Left ventricle myocardium inferior (tissue), 1 donor: ENCODE measurements at regions not wholly inside any gene's neighbourhood (a gene's known extent, or its start where the extent isn't known, plus 50 kb on each side); places are given as distances from the start of the nearest gene placed in this dataset.

ENCODE experiments used
- DNase-seq: peaks from one replicate; pipeline ENCODE4 v3.0.0-alpha.2; 2020
- H3K27ac ChIP-seq: fragments of 200-600 bp; replicated peaks from 2 replicates; pipeline ENCODE4 v1.8.0; 2021
- H3K27me3 ChIP-seq: fragments of 200-600 bp; 2 replicates; pipeline ENCODE4 v1.8.0; 2021; ENCODE audit warnings: low read depth
- H3K36me3 ChIP-seq: fragments of 200-600 bp; 2 replicates; pipeline ENCODE4 v1.8.0; 2021
- H3K4me1 ChIP-seq: fragments of 200-600 bp; 2 replicates; pipeline ENCODE4 v1.8.0; 2021
- H3K4me3 ChIP-seq: fragments of 200-600 bp; 2 replicates; pipeline ENCODE4 v1.8.0; 2021; ENCODE audit warnings: mild to moderate bottlenecking, moderate library complexity
- H3K9me3 ChIP-seq: fragments of 200-600 bp; replicated peaks from 2 replicates; pipeline ENCODE4 v1.8.0; 2021
- intact Hi-C: fragments of 100-400 bp; cut with micrococcal nuclease; formaldehyde crosslinking; loops from one replicate; pipeline ENCODE4 v1.11.0; 2022
- TF ChIP-seq, protein P1 (sequence below): fragments of 200-600 bp; IDR thresholded peaks from 2 replicates; pipeline ENCODE4 v1.8.0; 2021; ENCODE audit warnings: antibody characterized with exemption, mild to moderate bottlenecking, borderline replicate concordance
- donor health status: DM: no; HTN: yes; CAD: no; lungs with severe emphysema.

DNA sequence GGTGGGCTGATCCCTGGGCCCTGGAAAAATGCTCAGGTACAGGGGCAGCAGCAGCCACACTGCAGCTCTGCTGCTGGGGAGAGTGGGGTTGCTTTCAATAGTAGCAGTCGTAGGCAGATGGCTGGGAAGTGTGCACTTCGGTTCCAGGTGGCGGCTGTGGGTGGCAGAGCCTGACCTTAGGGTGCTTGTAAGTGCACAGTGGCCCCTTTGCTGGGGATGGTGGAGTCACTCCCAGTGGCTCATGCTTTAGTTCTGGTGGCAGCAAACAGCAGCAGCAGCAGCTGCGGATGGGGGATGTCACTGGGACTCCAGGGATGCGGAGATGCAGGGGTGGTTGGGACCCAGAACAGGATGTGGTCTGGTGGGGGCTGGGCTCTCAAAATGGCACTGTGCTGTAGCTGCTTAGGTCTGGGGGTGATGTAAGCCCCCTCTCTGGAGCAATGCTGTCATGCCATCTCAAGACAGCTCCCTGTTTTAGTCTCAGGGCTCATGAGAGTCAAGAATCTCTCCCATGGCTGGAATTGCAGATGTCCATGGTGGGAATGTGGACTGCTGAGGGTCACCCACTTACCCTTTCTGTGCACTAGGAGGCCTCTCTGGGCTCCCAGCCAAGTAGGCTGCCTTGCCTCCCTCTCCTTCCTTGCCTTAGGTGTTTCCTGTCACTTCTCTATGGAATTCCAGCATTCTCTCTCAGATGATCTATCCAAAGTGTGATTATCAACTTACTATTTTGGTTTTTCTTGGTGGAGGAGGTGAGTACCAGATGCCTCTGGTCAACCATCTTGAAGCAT lies 146.7 kb upstream of the SLC22A23 start:
- H3K27me3 ChIP-seq: peaks cover 33% of the 10 kb centered on the region
- no peak for DNase-seq
- no peak overlapping the region for H3K27ac ChIP-seq
- TF ChIP-seq, protein P1, sequence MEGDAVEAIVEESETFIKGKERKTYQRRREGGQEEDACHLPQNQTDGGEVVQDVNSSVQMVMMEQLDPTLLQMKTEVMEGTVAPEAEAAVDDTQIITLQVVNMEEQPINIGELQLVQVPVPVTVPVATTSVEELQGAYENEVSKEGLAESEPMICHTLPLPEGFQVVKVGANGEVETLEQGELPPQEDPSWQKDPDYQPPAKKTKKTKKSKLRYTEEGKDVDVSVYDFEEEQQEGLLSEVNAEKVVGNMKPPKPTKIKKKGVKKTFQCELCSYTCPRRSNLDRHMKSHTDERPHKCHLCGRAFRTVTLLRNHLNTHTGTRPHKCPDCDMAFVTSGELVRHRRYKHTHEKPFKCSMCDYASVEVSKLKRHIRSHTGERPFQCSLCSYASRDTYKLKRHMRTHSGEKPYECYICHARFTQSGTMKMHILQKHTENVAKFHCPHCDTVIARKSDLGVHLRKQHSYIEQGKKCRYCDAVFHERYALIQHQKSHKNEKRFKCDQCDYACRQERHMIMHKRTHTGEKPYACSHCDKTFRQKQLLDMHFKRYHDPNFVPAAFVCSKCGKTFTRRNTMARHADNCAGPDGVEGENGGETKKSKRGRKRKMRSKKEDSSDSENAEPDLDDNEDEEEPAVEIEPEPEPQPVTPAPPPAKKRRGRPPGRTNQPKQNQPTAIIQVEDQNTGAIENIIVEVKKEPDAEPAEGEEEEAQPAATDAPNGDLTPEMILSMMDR: no peak
- intact Hi-C loops: no loop called here
- no peaks in the 10 kb centered on the region for H3K4me1 ChIP-seq
- peaks cover 40% of the 10 kb centered on the region for H3K9me3 ChIP-seq
- H3K36me3 ChIP-seq: no peaks in the 10 kb centered on the region
- H3K4me3 ChIP-seq: no peak overlapping the region

DNA sequence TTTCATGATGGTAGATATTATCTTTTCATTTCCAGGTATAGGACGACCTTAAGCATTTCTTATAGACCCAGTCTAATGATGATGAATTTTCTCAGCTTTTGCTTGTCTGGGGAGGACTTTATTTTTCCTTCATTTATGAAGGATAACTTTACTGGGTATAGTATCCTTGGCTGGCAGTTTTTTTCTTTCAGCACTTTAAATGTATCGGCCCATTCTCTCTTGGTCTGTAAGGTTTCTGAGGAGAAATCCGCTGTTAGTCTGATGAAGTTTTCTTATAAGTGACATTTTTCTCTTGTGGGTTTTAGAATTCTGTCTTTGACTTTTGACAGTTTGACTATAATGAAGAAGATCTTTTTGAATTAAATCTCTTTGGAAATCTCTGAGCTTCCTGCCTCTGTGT lies 144.7 kb upstream of the SLC22A23 start:
- Histone ChIP-seq H3K27me3 (peaks cover 23% of the 10 kb centered on the region), H3K4me1 (no peaks in the 10 kb centered on the region), H3K27ac (no peak overlapping the region), H3K36me3 (no peaks in the 10 kb centered on the region), H3K9me3 (peaks cover 42% of the 10 kb centered on the region), H3K4me3 (no peak overlapping the region)
- intact Hi-C loops: no loop called here
- DNase-seq: no peak
- TF ChIP-seq, protein P1: no peak

DNA sequence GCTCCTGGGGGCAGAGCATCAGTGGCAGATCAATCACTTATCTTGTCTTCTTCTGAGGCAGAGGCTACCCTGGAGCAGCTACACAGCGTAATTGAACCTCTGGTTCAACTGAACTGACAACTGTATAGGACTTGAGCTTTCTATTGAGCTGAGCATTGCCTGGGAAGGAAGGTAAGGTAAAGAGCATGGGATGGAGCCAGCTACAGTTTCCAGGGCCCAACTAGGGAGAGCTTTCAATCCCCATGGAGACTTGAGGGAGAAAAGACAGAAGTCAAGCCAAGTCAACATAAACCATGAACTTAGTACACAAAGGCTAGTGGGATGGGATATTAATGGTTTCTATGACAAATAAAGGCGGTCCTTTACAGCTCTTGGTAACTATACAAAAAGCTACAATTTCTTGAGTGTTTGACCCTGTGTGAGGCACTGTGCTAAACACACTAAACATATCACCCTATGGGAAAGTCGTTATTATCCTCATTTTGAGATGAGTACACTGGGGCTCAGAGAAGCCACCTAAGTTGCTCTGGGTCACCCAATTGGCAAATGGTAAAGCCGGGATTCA lies 140.7 kb upstream of the SLC22A23 start:
- Histone ChIP-seq H3K36me3 (no peaks in the 10 kb centered on the region), H3K4me3 (no peak overlapping the region), H3K4me1 (no peaks in the 10 kb centered on the region), H3K27ac (no peak overlapping the region), H3K27me3 (peaks cover 2% of the 10 kb centered on the region), H3K9me3 (peaks cover 38% of the 10 kb centered on the region)
- TF ChIP-seq, protein P1: no peak
- DNase-seq: no peak
- intact Hi-C loops: no loop called here

DNA sequence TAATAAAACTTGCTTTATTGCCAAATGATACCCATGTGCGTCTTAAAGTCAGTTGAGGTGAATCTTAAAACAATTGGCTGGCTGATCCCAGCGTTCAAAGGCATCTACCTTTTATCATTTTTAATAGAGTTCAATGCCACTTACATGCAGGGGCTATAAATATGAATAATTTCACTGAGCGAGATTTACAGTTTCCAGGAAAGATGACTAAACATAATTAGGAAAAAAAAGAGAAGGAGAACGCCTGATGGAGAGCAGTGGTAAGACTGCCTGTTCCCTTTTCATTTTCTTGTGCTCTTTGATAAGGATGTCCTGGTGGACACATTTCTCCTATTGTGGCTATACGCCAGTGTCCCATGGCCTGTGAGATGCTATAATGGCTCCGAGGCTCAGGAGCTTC lies 139.9 kb upstream of the SLC22A23 start:
- H3K27ac ChIP-seq: no peak overlapping the region
- no peaks in the 10 kb centered on the region for H3K27me3 ChIP-seq
- no peaks in the 10 kb centered on the region for H3K4me1 ChIP-seq
- H3K36me3 ChIP-seq: no peaks in the 10 kb centered on the region
- TF ChIP-seq, protein P1: no peak
- no peak overlapping the region for H3K4me3 ChIP-seq
- H3K9me3 ChIP-seq: peaks cover 30% of the 10 kb centered on the region
- intact Hi-C loops: no loop called here
- DNase-seq: no peak

DNA sequence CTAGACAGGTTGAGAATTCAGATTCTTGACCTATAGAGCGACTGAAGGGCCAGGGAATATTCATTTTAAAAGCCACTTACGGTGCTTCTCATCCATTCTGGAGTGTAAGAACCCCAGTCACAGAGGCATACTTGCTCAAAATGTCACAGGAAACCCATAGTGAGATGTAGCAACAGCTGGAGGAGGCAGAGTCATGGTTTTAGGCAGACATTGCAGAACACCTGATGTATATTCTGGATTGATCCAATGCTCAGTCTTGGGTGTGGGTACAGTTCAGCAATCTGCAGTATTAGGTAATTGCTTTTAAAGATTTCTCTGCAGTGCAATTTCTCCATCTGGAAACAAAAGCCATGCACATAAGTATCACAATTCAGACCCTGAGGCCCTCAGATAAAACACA lies 137.4 kb upstream of the SLC22A23 start:
- Histone ChIP-seq H3K4me1 (no peaks in the 10 kb centered on the region), H3K4me3 (no peak overlapping the region), H3K27ac (no peak overlapping the region), H3K36me3 (no peaks in the 10 kb centered on the region), H3K27me3 (no peaks in the 10 kb centered on the region), H3K9me3 (peaks cover 7% of the 10 kb centered on the region)
- no peak for DNase-seq
- intact Hi-C loops: no loop called here
- TF ChIP-seq, protein P1: no peak
